K562 (cell line): ENCODE measurements at regions not wholly inside any gene's neighbourhood (a gene's known extent, or its start where the extent isn't known, plus 50 kb on each side); places are given as distances from the start of the nearest gene placed in this dataset.

Source experiments
- BRCA1 ChIP-seq, 2 experiments: fragments of 450-650 bp in 1 of 2; sonication (generic) in 1 of 2; formaldehyde crosslinking in 1 of 2; IDR thresholded peaks; 2 replicates each; pipeline versions ENCODE4 v1.5.0 to v1.6.1; 2017 to 2020; ENCODE audit warnings: mild to moderate bottlenecking in 1 of 2, missing genetic modification reagents in 1 of 2
- CHCHD3 ChIP-seq: fragments of 250-450 bp; sonication (Bioruptor Pico); IDR thresholded peaks from 2 replicates; pipeline ENCODE4 v2.1.2; 2022; ENCODE audit warnings: mild to moderate bottlenecking
- HBP1 ChIP-seq: fragments of 450-650 bp; formaldehyde crosslinking; IDR thresholded peaks from 2 replicates; pipeline ENCODE4 v1.4.0; 2022; ENCODE audit warnings: missing genetic modification characterization
- HMG20A ChIP-seq: fragments of 450-650 bp; formaldehyde crosslinking; conservative IDR thresholded peaks from 2 replicates; pipeline ENCODE4 v1.4.0; 2020; ENCODE audit warnings: mild to moderate bottlenecking, mixed read lengths
- RBFOX2 ChIP-seq: fragments of 200-400 bp; formaldehyde crosslinking; IDR thresholded peaks from 2 replicates; pipeline ENCODE4 v1.6.1; 2017; ENCODE audit warnings: low read depth, mild to moderate bottlenecking, low read length, moderate library complexity
- SMARCE1 ChIP-seq: fragments of 450-650 bp; IDR thresholded peaks from 2 replicates; pipeline ENCODE4 v1.7.1; 2016; ENCODE audit warnings: mild to moderate bottlenecking
- WHSC1 ChIP-seq: IDR thresholded peaks from one replicate; pipeline ENCODE4 v1.6.1; 2012; ENCODE audit warnings: low read length, control low read depth, inconsistent platforms
- ZBTB40 ChIP-seq, 2 experiments: fragments of 450-650 bp in 1 of 2; sonication (generic) in 1 of 2; formaldehyde crosslinking in 1 of 2; IDR thresholded peaks; 2 replicates each; pipeline versions ENCODE4 v1.7.1 to v1.9.0; 2016 to 2022; ENCODE audit warnings: inconsistent platforms in 1 of 2, mild to moderate bottlenecking in 1 of 2, missing genetic modification reagents in 1 of 2
- ZSCAN32 ChIP-seq: fragments of 450-650 bp; formaldehyde crosslinking; IDR thresholded peaks from 2 replicates; pipeline ENCODE4 v1.4.0; 2020; ENCODE audit warnings: mild to moderate bottlenecking, moderate library complexity
- TF ChIP-seq, protein P1 (sequence below): sonication (generic); formaldehyde crosslinking; IDR thresholded peaks from 2 replicates; pipeline ENCODE4 v1.8.1; 2022; ENCODE audit warnings: missing genetic modification reagents
- TF ChIP-seq, protein P2 (sequence below): sonication (generic); formaldehyde crosslinking; IDR thresholded peaks from 2 replicates; pipeline ENCODE4 v1.8.0; 2022; ENCODE audit warnings: missing genetic modification reagents, mild to moderate bottlenecking, borderline replicate concordance

DNA sequence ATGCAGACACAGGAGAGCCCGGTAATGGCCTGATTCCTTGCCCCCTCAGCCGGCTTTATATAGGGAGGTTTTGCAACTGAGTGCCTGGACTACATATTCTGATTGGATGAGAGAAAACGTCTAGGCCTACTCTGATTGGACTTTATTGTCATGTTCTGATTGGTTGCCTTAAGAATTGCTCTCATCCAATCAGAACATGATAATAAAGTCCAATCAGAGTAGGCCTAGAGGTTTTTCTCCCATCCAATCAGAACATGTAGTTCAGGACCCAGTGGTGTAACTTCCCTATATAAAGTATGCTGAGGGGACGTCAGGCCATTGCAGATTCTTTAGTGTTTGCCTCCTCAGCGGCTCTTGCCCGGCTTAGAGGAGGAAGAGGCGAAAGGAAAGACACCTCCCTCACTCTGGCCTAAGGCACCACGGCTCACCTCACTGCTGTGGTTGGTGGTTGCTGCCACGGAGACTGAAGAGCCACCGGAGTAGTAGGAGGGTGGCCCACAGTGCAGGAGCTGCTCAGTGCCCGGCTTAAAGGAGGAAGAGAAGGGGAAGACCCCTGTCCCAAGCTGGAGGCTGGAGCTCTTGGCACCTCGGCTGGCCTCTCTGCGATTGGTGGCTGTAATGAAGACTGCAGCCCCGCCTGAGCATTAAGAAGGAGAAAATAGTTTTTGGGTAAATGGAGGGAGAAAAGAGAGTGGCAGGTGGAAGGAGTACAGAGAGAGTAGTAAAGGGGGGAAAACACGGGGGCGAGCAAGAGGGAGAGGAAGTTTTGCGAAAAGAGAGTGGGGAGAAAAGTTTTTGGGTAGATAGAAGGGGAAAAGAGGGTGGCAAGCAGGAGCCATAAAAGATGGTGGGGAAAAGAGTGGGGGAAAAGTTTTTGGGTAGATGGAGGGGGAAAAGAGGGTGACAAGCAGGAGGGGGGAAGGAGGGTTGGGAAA lies 116.7 kb upstream of the SERPIND1 start (continued):
- peak; percentile 28; the same call in 1 of the 2 replicates for TF ChIP-seq ZBTB40 (IDR thresholded peaks at IDR 0.05)
- no peak for TF ChIP-seq ZBTB40 (CRISPR knock-in tag; IDR thresholded peaks at IDR 0.05)
- no peak for TF ChIP-seq BRCA1 (IDR thresholded peaks at IDR 0.05)
- TF ChIP-seq BRCA1 (CRISPR knock-in tag; IDR thresholded peaks at IDR 0.05): no peak; the same call in 1 of the 2 replicates
- peak; percentile 92 for TF ChIP-seq CHCHD3 (CRISPR knock-in tag)
- peak; percentile 83 for TF ChIP-seq RBFOX2
- TF ChIP-seq HMG20A (CRISPR knock-in tag): 0 out of 2 replicates have a peak, but pooled peaks have one; percentile 59
- TF ChIP-seq SMARCE1: 0 out of 2 replicates have a peak, but pooled peaks have one; percentile 32
- TF ChIP-seq, protein P1, sequence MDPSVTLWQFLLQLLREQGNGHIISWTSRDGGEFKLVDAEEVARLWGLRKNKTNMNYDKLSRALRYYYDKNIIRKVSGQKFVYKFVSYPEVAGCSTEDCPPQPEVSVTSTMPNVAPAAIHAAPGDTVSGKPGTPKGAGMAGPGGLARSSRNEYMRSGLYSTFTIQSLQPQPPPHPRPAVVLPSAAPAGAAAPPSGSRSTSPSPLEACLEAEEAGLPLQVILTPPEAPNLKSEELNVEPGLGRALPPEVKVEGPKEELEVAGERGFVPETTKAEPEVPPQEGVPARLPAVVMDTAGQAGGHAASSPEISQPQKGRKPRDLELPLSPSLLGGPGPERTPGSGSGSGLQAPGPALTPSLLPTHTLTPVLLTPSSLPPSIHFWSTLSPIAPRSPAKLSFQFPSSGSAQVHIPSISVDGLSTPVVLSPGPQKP: no peak; the same call in 1 of the 2 replicates
- peak; percentile 58; the same call in 1 of the 2 replicates for TF ChIP-seq ZSCAN32
- TF ChIP-seq, protein P2, sequence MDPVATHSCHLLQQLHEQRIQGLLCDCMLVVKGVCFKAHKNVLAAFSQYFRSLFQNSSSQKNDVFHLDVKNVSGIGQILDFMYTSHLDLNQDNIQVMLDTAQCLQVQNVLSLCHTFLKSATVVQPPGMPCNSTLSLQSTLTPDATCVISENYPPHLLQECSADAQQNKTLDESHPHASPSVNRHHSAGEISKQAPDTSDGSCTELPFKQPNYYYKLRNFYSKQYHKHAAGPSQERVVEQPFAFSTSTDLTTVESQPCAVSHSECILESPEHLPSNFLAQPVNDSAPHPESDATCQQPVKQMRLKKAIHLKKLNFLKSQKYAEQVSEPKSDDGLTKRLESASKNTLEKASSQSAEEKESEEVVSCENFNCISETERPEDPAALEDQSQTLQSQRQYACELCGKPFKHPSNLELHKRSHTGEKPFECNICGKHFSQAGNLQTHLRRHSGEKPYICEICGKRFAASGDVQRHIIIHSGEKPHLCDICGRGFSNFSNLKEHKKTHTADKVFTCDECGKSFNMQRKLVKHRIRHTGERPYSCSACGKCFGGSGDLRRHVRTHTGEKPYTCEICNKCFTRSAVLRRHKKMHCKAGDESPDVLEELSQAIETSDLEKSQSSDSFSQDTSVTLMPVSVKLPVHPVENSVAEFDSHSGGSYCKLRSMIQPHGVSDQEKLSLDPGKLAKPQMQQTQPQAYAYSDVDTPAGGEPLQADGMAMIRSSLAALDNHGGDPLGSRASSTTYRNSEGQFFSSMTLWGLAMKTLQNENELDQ (CRISPR knock-in tag): no peak
- peak; percentile 75; the same call in 1 of the 2 replicates for TF ChIP-seq HBP1 (CRISPR knock-in tag)
- TF ChIP-seq WHSC1: no peak
